SK-N-SH treated with all-trans-retinoic acid at 6 μM for 48 hours (cell line): ENCODE measurements at regions not wholly inside any gene's neighbourhood (a gene's known extent, or its start where the extent isn't known, plus 50 kb on each side); places are given as distances from the start of the nearest gene placed in this dataset.

Experiments used
- ARNTL ChIP-seq: fragments of 450-650 bp; formaldehyde crosslinking; IDR thresholded peaks from 2 replicates; pipeline ENCODE4 v1.5.0; 2020; ENCODE audit warnings: low read depth, mild to moderate bottlenecking, moderate library complexity, borderline replicate concordance
- CSDC2 ChIP-seq: fragments of 250-450 bp; sonication (Bioruptor Pico); IDR thresholded peaks from 2 replicates; pipeline ENCODE4 v1.5.0; 2020; ENCODE audit warnings: mild to moderate bottlenecking, moderate library complexity
- CSRNP3 ChIP-seq: fragments of 250-450 bp; sonication (Bioruptor Pico); IDR thresholded peaks from 2 replicates; pipeline ENCODE4 v1.5.1; 2021; ENCODE audit warnings: mild to moderate bottlenecking, moderate library complexity
- PATZ1 ChIP-seq: fragments of 250-450 bp; sonication (Bioruptor Pico); IDR thresholded peaks from 2 replicates; pipeline ENCODE4 v1.8.0; 2020; ENCODE audit warnings: mild to moderate bottlenecking, moderate library complexity, borderline replicate concordance
- RARB ChIP-seq: fragments of 250-450 bp; sonication (Bioruptor Pico); IDR thresholded peaks from 2 replicates; pipeline ENCODE4 v1.8.0; 2021; ENCODE audit warnings: mild to moderate bottlenecking, moderate library complexity
- TCF4 ChIP-seq: fragments of 250-450 bp; sonication (Bioruptor Pico); IDR thresholded peaks from 2 replicates; pipeline ENCODE4 v1.8.0; 2021; ENCODE audit warnings: mild to moderate bottlenecking, moderate library complexity, borderline replicate concordance
- TOX ChIP-seq: fragments of 250-450 bp; sonication (Bioruptor Pico); IDR thresholded peaks from 2 replicates; pipeline ENCODE4 v1.8.0; 2021; ENCODE audit warnings: mild to moderate bottlenecking, moderate library complexity, borderline replicate concordance
- ZC3H10 ChIP-seq: fragments of 250-450 bp; sonication (Bioruptor Pico); IDR thresholded peaks from 2 replicates; pipeline ENCODE4 v1.5.1; 2021; ENCODE audit warnings: mild to moderate bottlenecking, moderate library complexity
- ZFP30 ChIP-seq: fragments of 450-650 bp; formaldehyde crosslinking; IDR thresholded peaks from 2 replicates; pipeline ENCODE4 v1.5.0; 2022; ENCODE audit warnings: mild to moderate bottlenecking, moderate library complexity

GRCh38 chr9:89729954-89730530 is 125.2 kb downstream of the GADD45G start:
- TF ChIP-seq CSDC2 (CRISPR knock-in tag) (no peak), TCF4 (CRISPR knock-in tag) (no peak), CSRNP3 (CRISPR knock-in tag) (no peak), RARB (CRISPR knock-in tag) (no peak), PATZ1 (no peak), ZFP30 (CRISPR knock-in tag) (no peak), ZC3H10 (CRISPR knock-in tag) (no peak), ARNTL (CRISPR knock-in tag) (no peak), TOX (no peak)
